Gastroesophageal sphincter (tissue), 3 donors: ENCODE measurements at regions not wholly inside any gene's neighbourhood (a gene's known extent, or its start where the extent isn't known, plus 50 kb on each side); places are given as distances from the start of the nearest gene placed in this dataset.

ENCODE experiments used
- EP300 ChIP-seq: sonication (generic); formaldehyde crosslinking; IDR thresholded peaks from one replicate; pipeline ENCODE4 v1.6.1; 2017; ENCODE audit warnings: antibody characterized with exemption, mild to moderate bottlenecking
- POLR2A ChIP-seq, 2 donors: fragments of 450-650 bp; IDR thresholded peaks; one replicate each; pipeline ENCODE4 v1.6.1; 2017; ENCODE audit warnings: antibody characterized with exemption in 2 of 2, mild to moderate bottlenecking in 2 of 2, moderate library complexity in 1 of 2
- TF ChIP-seq, protein P1 (sequence below), 4 experiments: fragments of 200-600 bp in 2 of 4; fragments of 450-650 bp in 2 of 4; sonication (generic) in 1 of 4; IDR thresholded peaks; one replicate each; pipeline ENCODE4 v1.5.1; 2017 to 2019; ENCODE audit warnings: antibody characterized with exemption in 4 of 4, mild to moderate bottlenecking in 2 of 4, moderate library complexity in 2 of 4

DNA sequence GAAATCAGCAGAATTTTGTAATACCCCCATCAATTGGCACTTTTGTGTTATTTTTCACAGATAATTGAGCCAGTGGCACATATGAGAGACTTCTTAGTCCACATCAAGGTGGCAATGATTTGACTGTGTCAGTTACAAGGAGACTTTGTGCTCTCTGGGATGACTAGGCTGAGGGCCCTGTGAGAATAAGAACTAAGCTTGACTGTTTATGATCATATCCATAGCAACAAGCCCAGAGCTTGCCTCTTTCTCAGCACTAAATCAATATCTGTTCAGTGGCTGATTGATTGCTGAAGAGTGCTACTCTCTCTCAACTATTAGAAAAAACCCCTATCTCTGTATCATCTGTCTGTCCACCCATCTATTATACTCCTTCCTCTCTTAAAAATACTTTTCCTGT, 185.3 kb upstream of the PLPP4 start:
- TF ChIP-seq, protein P1, sequence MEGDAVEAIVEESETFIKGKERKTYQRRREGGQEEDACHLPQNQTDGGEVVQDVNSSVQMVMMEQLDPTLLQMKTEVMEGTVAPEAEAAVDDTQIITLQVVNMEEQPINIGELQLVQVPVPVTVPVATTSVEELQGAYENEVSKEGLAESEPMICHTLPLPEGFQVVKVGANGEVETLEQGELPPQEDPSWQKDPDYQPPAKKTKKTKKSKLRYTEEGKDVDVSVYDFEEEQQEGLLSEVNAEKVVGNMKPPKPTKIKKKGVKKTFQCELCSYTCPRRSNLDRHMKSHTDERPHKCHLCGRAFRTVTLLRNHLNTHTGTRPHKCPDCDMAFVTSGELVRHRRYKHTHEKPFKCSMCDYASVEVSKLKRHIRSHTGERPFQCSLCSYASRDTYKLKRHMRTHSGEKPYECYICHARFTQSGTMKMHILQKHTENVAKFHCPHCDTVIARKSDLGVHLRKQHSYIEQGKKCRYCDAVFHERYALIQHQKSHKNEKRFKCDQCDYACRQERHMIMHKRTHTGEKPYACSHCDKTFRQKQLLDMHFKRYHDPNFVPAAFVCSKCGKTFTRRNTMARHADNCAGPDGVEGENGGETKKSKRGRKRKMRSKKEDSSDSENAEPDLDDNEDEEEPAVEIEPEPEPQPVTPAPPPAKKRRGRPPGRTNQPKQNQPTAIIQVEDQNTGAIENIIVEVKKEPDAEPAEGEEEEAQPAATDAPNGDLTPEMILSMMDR (IDR thresholded peaks at IDR 0.05) = no peak
- TF ChIP-seq EP300 (no peak), POLR2A (IDR thresholded peaks at IDR 0.05) (no peak)
